Smooth muscle cell (in vitro differentiated cells): ENCODE measurements at regions not wholly inside any gene's neighbourhood (a gene's known extent, or its start where the extent isn't known, plus 50 kb on each side); places are given as distances from the start of the nearest gene placed in this dataset.

Source experiments
- DNase-seq: peaks from one replicate; lab custom pipeline; 2025; ENCODE audit not compliant: unreplicated experiment; lab: John Stamatoyannopoulos, UW
- H2AFZ ChIP-seq: fragments of 200-600 bp; sonication (generic); 2 replicates; pipeline ENCODE4 v1.6.0; 2016; ENCODE audit warnings: antibody characterized with exemption, low read depth, mild to moderate bottlenecking
- H3F3A ChIP-seq: fragments of 200-600 bp; sonication (generic); 2 replicates; pipeline ENCODE4 v1.6.0; 2017; ENCODE audit warnings: antibody characterized with exemption, low read depth
- H3K27ac ChIP-seq: fragments of 200-600 bp; sonication (generic); 2 replicates; pipeline ENCODE4 v1.5.1; 2016; ENCODE audit warnings: low read depth, mild to moderate bottlenecking
- H3K27me3 ChIP-seq: fragments of 200-600 bp; sonication (generic); 2 replicates; pipeline ENCODE4 v1.6.1; 2016; ENCODE audit warnings: low read depth, mild to moderate bottlenecking
- H3K36me3 ChIP-seq: fragments of 200-600 bp; sonication (generic); 2 replicates; pipeline ENCODE4 v1.5.1; 2016; ENCODE audit warnings: low read depth
- H3K4me1 ChIP-seq: fragments of 200-600 bp; sonication (generic); 2 replicates; pipeline ENCODE4 v1.5.1; 2016; ENCODE audit warnings: low read depth
- H3K4me2 ChIP-seq: fragments of 200-600 bp; sonication (generic); 2 replicates; pipeline ENCODE4 v1.6.0; 2016; ENCODE audit warnings: mild to moderate bottlenecking
- H3K4me3 ChIP-seq: fragments of 200-600 bp; sonication (generic); 2 replicates; pipeline ENCODE4 v1.5.1; 2016; ENCODE audit warnings: mild to moderate bottlenecking
- H3K79me2 ChIP-seq: fragments of 200-600 bp; sonication (generic); 2 replicates; pipeline ENCODE4 v1.6.0; 2016; ENCODE audit warnings: low read depth, mild to moderate bottlenecking
- H3K9ac ChIP-seq: fragments of 200-600 bp; sonication (generic); 2 replicates; pipeline ENCODE4 v1.6.0; 2016; ENCODE audit warnings: low read depth
- H3K9me3 ChIP-seq: fragments of 200-600 bp; sonication (generic); replicated peaks from 2 replicates; pipeline ENCODE4 v1.5.1; 2016; ENCODE audit warnings: low read depth
- H4K20me1 ChIP-seq: fragments of 200-600 bp; sonication (generic); 2 replicates; pipeline ENCODE4 v1.6.0; 2016; ENCODE audit warnings: low read depth
- CTCF ChIP-seq: fragments of 200-600 bp; sonication (generic); IDR thresholded peaks from 2 replicates; pipeline ENCODE4 v1.5.1; 2017; ENCODE audit warnings: borderline replicate concordance, mild to moderate bottlenecking, antibody characterized with exemption; ENCODE audit not compliant: insufficient read depth, poor library complexity, severe bottlenecking
- WGBS: methylation state at CpG from one replicate; pipeline ENCODE4 v1.1.7; 2016; ENCODE audit warnings: low lambda C conversion rate; 5-methylcytosine and 5-hydroxymethylcytosine counted together

- no peaks in the 10 kb centered on the region for H3K79me2 ChIP-seq
- 92% methylated on average over 2 of the region's 2 CpGs for WGBS
Measured at GRCh38 chr5:5612096-5612495, 189.6 kb downstream of the ICE1 start.

GRCh38 chr5:5609935-5610334 is 187.5 kb downstream of the ICE1 start:
- Histone ChIP-seq H3K4me2 (no peak overlapping the region), H3K36me3 (no peaks in the 10 kb centered on the region), H4K20me1 (no peaks in the 10 kb centered on the region), H3K27me3 (no peaks in the 10 kb centered on the region), H3K9ac (no peak overlapping the region), H3K79me2 (no peaks in the 10 kb centered on the region), H3F3A (no peaks in the 10 kb centered on the region), H3K27ac (no peak overlapping the region), H3K9me3 (no peaks in the 10 kb centered on the region), H2AFZ (no peak overlapping the region), H3K4me1 (no peaks in the 10 kb centered on the region), H3K4me3 (no peak overlapping the region)
- no peak for DNase-seq
- no peak for TF ChIP-seq CTCF
- 91% methylated on average over 7 of the region's 7 CpGs for WGBS

More at GRCh38 chr5:5612096-5612495, 189.6 kb downstream of the ICE1 start:
- H3K4me3 ChIP-seq, result no peak overlapping the region
- H3K9ac ChIP-seq, result no peak overlapping the region
- peaks cover 8% of the 10 kb centered on the region for H3F3A ChIP-seq
- H4K20me1 ChIP-seq, result no peaks in the 10 kb centered on the region
- peaks cover 11% of the 10 kb centered on the region for H3K4me1 ChIP-seq
- H3K27ac ChIP-seq, result no peak overlapping the region
- no peaks in the 10 kb centered on the region for H3K9me3 ChIP-seq
- no peak for DNase-seq
- no peaks in the 10 kb centered on the region for H3K27me3 ChIP-seq
- H3K36me3 ChIP-seq, result no peaks in the 10 kb centered on the region
- H2AFZ ChIP-seq, result no peak overlapping the region
- H3K4me2 ChIP-seq, result no peak overlapping the region
- no peak for TF ChIP-seq CTCF

DNA sequence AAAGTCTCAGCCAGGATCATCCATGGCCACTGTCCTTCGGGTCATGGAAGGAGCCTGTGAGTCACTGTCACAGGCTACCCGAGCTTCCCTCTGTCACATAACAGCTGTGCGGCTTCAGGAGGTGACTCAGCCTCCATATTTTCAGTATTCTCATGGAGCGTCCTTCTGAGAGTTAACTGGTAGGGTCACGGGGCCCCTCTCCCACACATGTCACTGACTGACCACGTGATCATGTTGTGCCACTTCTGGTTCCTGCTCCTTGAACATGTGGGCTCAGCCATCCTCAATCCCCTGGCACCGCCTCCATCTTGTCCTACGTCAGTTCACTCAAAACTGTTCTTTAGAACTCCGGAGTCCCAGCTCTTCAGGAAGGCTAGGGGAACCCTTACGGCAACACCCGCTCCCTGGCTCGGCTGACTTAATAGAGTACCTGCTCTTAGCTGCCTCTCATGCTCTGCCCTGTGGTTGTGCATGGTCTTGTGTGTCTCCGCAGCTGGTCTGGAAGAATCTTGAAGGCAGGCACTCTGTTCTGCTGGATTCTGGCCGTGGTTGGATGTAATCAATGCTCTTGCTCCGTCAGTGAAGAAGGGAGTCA is 182.8 kb downstream of the ICE1 start:
- Histone ChIP-seq H3F3A (no peaks in the 10 kb centered on the region), H3K4me3 (no peak overlapping the region)

More for the DNA sequence above, 182.8 kb downstream of the ICE1 start:
- 59% methylated on average over 15 of the region's 15 CpGs for WGBS
- Histone ChIP-seq H3K4me2 (no peak overlapping the region), H3K4me1 (no peaks in the 10 kb centered on the region), H4K20me1 (no peaks in the 10 kb centered on the region), H3K27ac (peak overlapping the region; percentile 28), H3K9me3 (no peaks in the 10 kb centered on the region), H2AFZ (peak overlapping the region; percentile 33), H3K79me2 (no peaks in the 10 kb centered on the region), H3K36me3 (no peaks in the 10 kb centered on the region), H3K27me3 (no peaks in the 10 kb centered on the region), H3K9ac (no peak overlapping the region)
- no peak for DNase-seq
- TF ChIP-seq CTCF, result no peak
